Smooth muscle cell (in vitro differentiated cells): ENCODE measurements at regions not wholly inside any gene's neighbourhood (a gene's known extent, or its start where the extent isn't known, plus 50 kb on each side); places are given as distances from the start of the nearest gene placed in this dataset.

Source experiments
- DNase-seq: peaks from one replicate; lab custom pipeline; 2025; ENCODE audit not compliant: unreplicated experiment; lab: John Stamatoyannopoulos, UW
- H2AFZ ChIP-seq: fragments of 200-600 bp; sonication (generic); 2 replicates; pipeline ENCODE4 v1.6.0; 2016; ENCODE audit warnings: antibody characterized with exemption, low read depth, mild to moderate bottlenecking
- H3F3A ChIP-seq: fragments of 200-600 bp; sonication (generic); 2 replicates; pipeline ENCODE4 v1.6.0; 2017; ENCODE audit warnings: antibody characterized with exemption, low read depth
- H3K27ac ChIP-seq: fragments of 200-600 bp; sonication (generic); 2 replicates; pipeline ENCODE4 v1.5.1; 2016; ENCODE audit warnings: low read depth, mild to moderate bottlenecking
- H3K27me3 ChIP-seq: fragments of 200-600 bp; sonication (generic); 2 replicates; pipeline ENCODE4 v1.6.1; 2016; ENCODE audit warnings: low read depth, mild to moderate bottlenecking
- H3K36me3 ChIP-seq: fragments of 200-600 bp; sonication (generic); 2 replicates; pipeline ENCODE4 v1.5.1; 2016; ENCODE audit warnings: low read depth
- H3K4me1 ChIP-seq: fragments of 200-600 bp; sonication (generic); 2 replicates; pipeline ENCODE4 v1.5.1; 2016; ENCODE audit warnings: low read depth
- H3K4me2 ChIP-seq: fragments of 200-600 bp; sonication (generic); 2 replicates; pipeline ENCODE4 v1.6.0; 2016; ENCODE audit warnings: mild to moderate bottlenecking
- H3K4me3 ChIP-seq: fragments of 200-600 bp; sonication (generic); 2 replicates; pipeline ENCODE4 v1.5.1; 2016; ENCODE audit warnings: mild to moderate bottlenecking
- H3K79me2 ChIP-seq: fragments of 200-600 bp; sonication (generic); 2 replicates; pipeline ENCODE4 v1.6.0; 2016; ENCODE audit warnings: low read depth, mild to moderate bottlenecking
- H3K9ac ChIP-seq: fragments of 200-600 bp; sonication (generic); 2 replicates; pipeline ENCODE4 v1.6.0; 2016; ENCODE audit warnings: low read depth
- H3K9me3 ChIP-seq: fragments of 200-600 bp; sonication (generic); replicated peaks from 2 replicates; pipeline ENCODE4 v1.5.1; 2016; ENCODE audit warnings: low read depth
- H4K20me1 ChIP-seq: fragments of 200-600 bp; sonication (generic); 2 replicates; pipeline ENCODE4 v1.6.0; 2016; ENCODE audit warnings: low read depth
- CTCF ChIP-seq: fragments of 200-600 bp; sonication (generic); IDR thresholded peaks from 2 replicates; pipeline ENCODE4 v1.5.1; 2017; ENCODE audit warnings: borderline replicate concordance, mild to moderate bottlenecking, antibody characterized with exemption; ENCODE audit not compliant: insufficient read depth, poor library complexity, severe bottlenecking
- WGBS: methylation state at CpG from one replicate; pipeline ENCODE4 v1.1.7; 2016; ENCODE audit warnings: low lambda C conversion rate; 5-methylcytosine and 5-hydroxymethylcytosine counted together

- Histone ChIP-seq H3K9ac (no peak overlapping the region), H3K79me2 (no peaks in the 10 kb centered on the region), H4K20me1 (no peaks in the 10 kb centered on the region), H3K9me3 (no peaks in the 10 kb centered on the region), H3K4me1 (no peaks in the 10 kb centered on the region), H3K4me2 (no peak overlapping the region), H3F3A (no peaks in the 10 kb centered on the region), H3K27me3 (peaks cover 38% of the 10 kb centered on the region), H2AFZ (no peak overlapping the region), H3K27ac (no peak overlapping the region), H3K36me3 (no peaks in the 10 kb centered on the region), H3K4me3 (no peak overlapping the region)
- DNase-seq = no peak
- WGBS = 80% methylated on average over 6 of the region's 7 CpGs
- no peak for TF ChIP-seq CTCF
Measured at GRCh38 chr2:121038031-121038430, 247.0 kb downstream of the TFCP2L1 start.

- H3K9me3 ChIP-seq = no peaks in the 10 kb centered on the region
- H3K27ac ChIP-seq = no peak overlapping the region
- no peaks in the 10 kb centered on the region for H3K79me2 ChIP-seq
- H3F3A ChIP-seq = no peaks in the 10 kb centered on the region
- H3K9ac ChIP-seq = no peak overlapping the region
- 95% methylated on average over 5 of the region's 5 CpGs for WGBS
- TF ChIP-seq CTCF = no peak
- no peak overlapping the region for H3K4me2 ChIP-seq
- H3K4me3 ChIP-seq = no peak overlapping the region
- H3K4me1 ChIP-seq = no peaks in the 10 kb centered on the region
- H3K27me3 ChIP-seq = peaks cover 36% of the 10 kb centered on the region
- no peak for DNase-seq
- H3K36me3 ChIP-seq = no peaks in the 10 kb centered on the region
- no peaks in the 10 kb centered on the region for H4K20me1 ChIP-seq
- no peak overlapping the region for H2AFZ ChIP-seq
Measured at GRCh38 chr2:121038431-121038830, 246.6 kb downstream of the TFCP2L1 start.

GRCh38 chr2:121038891-121039616 is 245.9 kb downstream of the TFCP2L1 start:
- TF ChIP-seq CTCF = no peak
- Histone ChIP-seq H2AFZ (no peak overlapping the region), H3K27me3 (peaks cover 32% of the 10 kb centered on the region), H3K4me1 (no peaks in the 10 kb centered on the region), H3K4me2 (no peak overlapping the region), H3K9me3 (no peaks in the 10 kb centered on the region), H3K27ac (no peak overlapping the region), H3K9ac (no peak overlapping the region), H3K4me3 (no peak overlapping the region), H4K20me1 (no peaks in the 10 kb centered on the region), H3K79me2 (no peaks in the 10 kb centered on the region), H3F3A (no peaks in the 10 kb centered on the region), H3K36me3 (no peaks in the 10 kb centered on the region)
- DNase-seq = no peak
- 88% methylated on average over 8 of the region's 8 CpGs for WGBS

- no peak for TF ChIP-seq CTCF
- WGBS = 89% methylated on average over 2 of the region's 3 CpGs
Measured at GRCh38 chr2:121039679-121040078, 245.3 kb downstream of the TFCP2L1 start.

More at GRCh38 chr2:121039679-121040078, 245.3 kb downstream of the TFCP2L1 start:
- no peaks in the 10 kb centered on the region for H4K20me1 ChIP-seq
- no peaks in the 10 kb centered on the region for H3F3A ChIP-seq
- no peak overlapping the region for H3K4me2 ChIP-seq
- no peak overlapping the region for H2AFZ ChIP-seq
- no peaks in the 10 kb centered on the region for H3K36me3 ChIP-seq
- no peaks in the 10 kb centered on the region for H3K79me2 ChIP-seq
- H3K4me3 ChIP-seq = no peak overlapping the region
- H3K27me3 ChIP-seq = peaks cover 26% of the 10 kb centered on the region
- no peaks in the 10 kb centered on the region for H3K4me1 ChIP-seq
- H3K9me3 ChIP-seq = no peaks in the 10 kb centered on the region
- no peak overlapping the region for H3K27ac ChIP-seq
- DNase-seq = no peak
- no peak overlapping the region for H3K9ac ChIP-seq
